Naive thymus-derived CD8-positive, alpha-beta T cell (primary cell): ENCODE measurements at regions not wholly inside any gene's neighbourhood (a gene's known extent, or its start where the extent isn't known, plus 50 kb on each side); places are given as distances from the start of the nearest gene placed in this dataset.

Source experiments
- ATAC-seq, 2 donors: fragments of 150-1000 bp; cut with Tn5 transposase in 1 of 2; sonication (Bioruptor Pico), chemical (Tn5 transposase) in 1 of 2; 1 replicate in 1 of 2; 2 replicates in 1 of 2; pipeline ENCODE4 v1.10.0; 2021; ENCODE audit warnings: mild to moderate bottlenecking in 2 of 2, moderate library complexity in 2 of 2
- POLR2A ChIA-PET: fragments of 350-600 bp; sonication (Branson Sonifier 250); formaldehyde crosslinking; loops from one replicate; lab custom pipeline; 2021; ENCODE audit warnings: antibody characterized with exemption; lab: Charles Lee
- DNase-seq, 10 donors: peaks; one replicate each; pipeline versions ENCODE4 v3.0.0 to v3.0.0-alpha.2; 2020 to 2022
- H3K27ac Mint-ChIP-seq, 10 donors: one replicate each; pipeline ENCODE4 v1.8.0; 2020 to 2022; ENCODE audit warnings: mild to moderate bottlenecking in 10 of 10, mixed read lengths in 10 of 10, moderate library complexity in 4 of 10, inconsistent platforms in 1 of 10
- H3K27me3 Mint-ChIP-seq, 5 donors: one replicate each; pipeline ENCODE4 v1.8.0; 2021 to 2022; ENCODE audit warnings: mixed read lengths in 5 of 5
- H3K36me3 Mint-ChIP-seq, 3 donors: one replicate each; pipeline ENCODE4 v1.8.0; 2020 to 2022; ENCODE audit warnings: mixed read lengths in 3 of 3, mild to moderate bottlenecking in 2 of 3, inconsistent platforms in 1 of 3
- H3K4me1 Mint-ChIP-seq, 4 donors: one replicate each; pipeline ENCODE4 v1.8.0; 2021 to 2022; ENCODE audit warnings: mixed read lengths in 4 of 4
- H3K4me3 Mint-ChIP-seq, 10 donors: one replicate each; pipeline ENCODE4 v1.8.0; 2020 to 2022; ENCODE audit warnings: mild to moderate bottlenecking in 10 of 10, mixed read lengths in 10 of 10, moderate library complexity in 6 of 10, inconsistent platforms in 1 of 10
- H3K9me3 Mint-ChIP-seq, 9 donors: one replicate each; pipeline ENCODE4 v1.8.0; 2020 to 2022; ENCODE audit warnings: mixed read lengths in 9 of 9, mild to moderate bottlenecking in 3 of 9, inconsistent platforms in 1 of 9, moderate library complexity in 1 of 9

- H3K4me3 Mint-ChIP-seq, result no peak overlapping the region
- POLR2A ChIA-PET, result no interaction called here
- ATAC-seq (no peak), DNase-seq (no peak)
- H3K36me3 Mint-ChIP-seq, result peaks cover 0 to 2% (median 0%) of the 10 kb centered on the region in 3 donors
- no peaks in the 10 kb centered on the region for H3K4me1 Mint-ChIP-seq
- H3K27ac Mint-ChIP-seq, result no peak overlapping the region
- H3K27me3 Mint-ChIP-seq, result no peaks in the 10 kb centered on the region
- H3K9me3 Mint-ChIP-seq, result peaks cover 4 to 29% (median 13%) of the 10 kb centered on the region in 9 donors
Measured at GRCh38 chr14:27370775-27371174, 772.9 kb upstream of the NOVA1 start.

- H3K27ac Mint-ChIP-seq, result no peak overlapping the region
- DNase-seq (no peak), ATAC-seq (no peak)
- H3K27me3 Mint-ChIP-seq, result no peaks in the 10 kb centered on the region
- POLR2A ChIA-PET, result no interaction called here
- peaks cover 7 to 29% (median 15%) of the 10 kb centered on the region in 9 donors for H3K9me3 Mint-ChIP-seq
- H3K4me3 Mint-ChIP-seq, result no peak overlapping the region
- H3K4me1 Mint-ChIP-seq, result no peaks in the 10 kb centered on the region
- peaks cover 0 to 4% (median 0%) of the 10 kb centered on the region in 3 donors for H3K36me3 Mint-ChIP-seq
Measured at GRCh38 chr14:27371209-27371608, 773.4 kb upstream of the NOVA1 start.

GRCh38 chr14:27371868-27372267 lies 774.0 kb upstream of the NOVA1 start:
- no peaks in the 10 kb centered on the region for H3K27me3 Mint-ChIP-seq
- peaks cover 0 to 4% (median 0%) of the 10 kb centered on the region in 3 donors for H3K36me3 Mint-ChIP-seq
- H3K4me1 Mint-ChIP-seq, result no peaks in the 10 kb centered on the region
- H3K9me3 Mint-ChIP-seq, result peaks cover 5 to 26% (median 16%) of the 10 kb centered on the region in 9 donors
- no peak for ATAC-seq
- H3K4me3 Mint-ChIP-seq, result no peak overlapping the region
- no peak overlapping the region for H3K27ac Mint-ChIP-seq
- POLR2A ChIA-PET, result no interaction called here
- DNase-seq, result no peak

- no peaks in the 10 kb centered on the region for H3K27me3 Mint-ChIP-seq
- ATAC-seq, result no peak
- H3K4me3 Mint-ChIP-seq, result no peak overlapping the region
- H3K9me3 Mint-ChIP-seq, result peaks cover 3 to 31% (median 20%) of the 10 kb centered on the region in 9 donors
- peaks cover 0 to 4% (median 0%) of the 10 kb centered on the region in 3 donors for H3K36me3 Mint-ChIP-seq
- POLR2A ChIA-PET, result no interaction called here
- H3K27ac Mint-ChIP-seq, result no peak overlapping the region
- DNase-seq, result no peak
- H3K4me1 Mint-ChIP-seq, result no peaks in the 10 kb centered on the region
Measured at GRCh38 chr14:27372771-27373170, 774.9 kb upstream of the NOVA1 start.

GRCh38 chr14:27384124-27384523 lies 786.3 kb upstream of the NOVA1 start:
- peaks cover 0 to 21% (median 11%) of the 10 kb centered on the region in 9 donors for H3K9me3 Mint-ChIP-seq
- DNase-seq, result no peak
- no peaks in the 10 kb centered on the region for H3K36me3 Mint-ChIP-seq
- no peaks in the 10 kb centered on the region for H3K27me3 Mint-ChIP-seq
- H3K4me3 Mint-ChIP-seq, result no peak overlapping the region
- no peak overlapping the region for H3K27ac Mint-ChIP-seq
- H3K4me1 Mint-ChIP-seq, result no peaks in the 10 kb centered on the region
- no peak for ATAC-seq
- POLR2A ChIA-PET, result no interaction called here

GRCh38 chr14:27386391-27386790 lies 788.6 kb upstream of the NOVA1 start:
- Mint-ChIP-seq H3K4me3 (no peak overlapping the region), H3K4me1 (no peaks in the 10 kb centered on the region), H3K9me3 (peaks cover 0 to 26% (median 9%) of the 10 kb centered on the region in 9 donors), H3K27me3 (no peaks in the 10 kb centered on the region), H3K27ac (no peak overlapping the region), H3K36me3 (no peaks in the 10 kb centered on the region)
- POLR2A ChIA-PET, result no interaction called here
- ATAC-seq, result no peak
- DNase-seq, result no peak

- Mint-ChIP-seq H3K4me1 (no peaks in the 10 kb centered on the region), H3K9me3 (peaks cover 0 to 26% (median 11%) of the 10 kb centered on the region in 9 donors), H3K4me3 (no peak overlapping the region), H3K27me3 (no peaks in the 10 kb centered on the region), H3K27ac (no peak overlapping the region), H3K36me3 (no peaks in the 10 kb centered on the region)
- DNase-seq, result no peak
- no peak for ATAC-seq
- POLR2A ChIA-PET, result no interaction called here
Measured at GRCh38 chr14:27387463-27387862, 789.6 kb upstream of the NOVA1 start.

GRCh38 chr14:27389402-27389801 lies 791.6 kb upstream of the NOVA1 start:
- no peak overlapping the region for H3K27ac Mint-ChIP-seq
- peaks cover 2 to 31% (median 12%) of the 10 kb centered on the region in 9 donors for H3K9me3 Mint-ChIP-seq
- H3K36me3 Mint-ChIP-seq, result no peaks in the 10 kb centered on the region
- POLR2A ChIA-PET, result no interaction called here
- H3K4me1 Mint-ChIP-seq, result no peaks in the 10 kb centered on the region
- DNase-seq (no peak), ATAC-seq (no peak)
- H3K27me3 Mint-ChIP-seq, result no peaks in the 10 kb centered on the region
- no peak overlapping the region for H3K4me3 Mint-ChIP-seq

- POLR2A ChIA-PET, result no interaction called here
- Mint-ChIP-seq H3K27me3 (no peaks in the 10 kb centered on the region), H3K4me1 (no peaks in the 10 kb centered on the region)
Measured at GRCh38 chr14:27390155-27390554, 792.3 kb upstream of the NOVA1 start.

GRCh38 chr14:27391331-27391730 lies 793.5 kb upstream of the NOVA1 start:
- ATAC-seq (no peak), DNase-seq (no peak)
- Mint-ChIP-seq H3K36me3 (no peaks in the 10 kb centered on the region), H3K4me3 (no peak overlapping the region), H3K27ac (no peak overlapping the region), H3K4me1 (no peaks in the 10 kb centered on the region), H3K9me3 (peaks cover 4 to 36% (median 14%) of the 10 kb centered on the region in 9 donors), H3K27me3 (no peaks in the 10 kb centered on the region)
- POLR2A ChIA-PET, result no interaction called here

More at GRCh38 chr14:27390155-27390554, 792.3 kb upstream of the NOVA1 start:
- DNase-seq (no peak), ATAC-seq (no peak)
- H3K4me3 Mint-ChIP-seq, result no peak overlapping the region
- H3K36me3 Mint-ChIP-seq, result no peaks in the 10 kb centered on the region
- H3K9me3 Mint-ChIP-seq, result peaks cover 2 to 31% (median 13%) of the 10 kb centered on the region in 9 donors
- H3K27ac Mint-ChIP-seq, result no peak overlapping the region

GRCh38 chr14:27392153-27392552 lies 794.3 kb upstream of the NOVA1 start:
- Mint-ChIP-seq H3K27me3 (no peaks in the 10 kb centered on the region), H3K36me3 (no peaks in the 10 kb centered on the region), H3K27ac (no peak overlapping the region), H3K4me1 (no peaks in the 10 kb centered on the region), H3K4me3 (no peak overlapping the region), H3K9me3 (peaks cover 4 to 30% (median 11%) of the 10 kb centered on the region in 9 donors)
- ATAC-seq (no peak), DNase-seq (no peak)
- POLR2A ChIA-PET, result no interaction called here

GRCh38 chr14:27409944-27410343 lies 812.1 kb upstream of the NOVA1 start:
- H3K4me1 Mint-ChIP-seq, result no peaks in the 10 kb centered on the region
- no peak overlapping the region for H3K27ac Mint-ChIP-seq

GRCh38 chr14:27410981-27411380 lies 813.1 kb upstream of the NOVA1 start:
- POLR2A ChIA-PET, result no interaction called here
- H3K4me3 Mint-ChIP-seq, result no peak overlapping the region
- ATAC-seq, result no peak
- H3K27ac Mint-ChIP-seq, result no peak overlapping the region
- DNase-seq, result no peak
- peaks cover 4 to 24% (median 7%) of the 10 kb centered on the region in 9 donors for H3K9me3 Mint-ChIP-seq
- H3K4me1 Mint-ChIP-seq, result no peaks in the 10 kb centered on the region
- H3K36me3 Mint-ChIP-seq, result no peaks in the 10 kb centered on the region
- H3K27me3 Mint-ChIP-seq, result no peaks in the 10 kb centered on the region

More at GRCh38 chr14:27409944-27410343, 812.1 kb upstream of the NOVA1 start:
- no peak for ATAC-seq
- POLR2A ChIA-PET, result no interaction called here
- Mint-ChIP-seq H3K36me3 (no peaks in the 10 kb centered on the region), H3K9me3 (peaks cover 4 to 23% (median 10%) of the 10 kb centered on the region in 9 donors), H3K27me3 (no peaks in the 10 kb centered on the region), H3K4me3 (no peak overlapping the region)
- DNase-seq, result no peak

- POLR2A ChIA-PET, result no interaction called here
- ATAC-seq (no peak), DNase-seq (no peak)
- Mint-ChIP-seq H3K27me3 (no peaks in the 10 kb centered on the region), H3K4me1 (no peaks in the 10 kb centered on the region), H3K36me3 (no peaks in the 10 kb centered on the region), H3K27ac (no peak overlapping the region), H3K4me3 (no peak overlapping the region), H3K9me3 (peaks cover 4 to 17% (median 7%) of the 10 kb centered on the region in 9 donors)
Measured at GRCh38 chr14:27427796-27428195, 830.0 kb upstream of the NOVA1 start.
